Colonic mucosa (tissue), 4 donors: ENCODE measurements at regions not wholly inside any gene's neighbourhood (a gene's known extent, or its start where the extent isn't known, plus 50 kb on each side); places are given as distances from the start of the nearest gene placed in this dataset.

Experiments
- DNase-seq: peaks from one replicate; pipeline ENCODE4 v3.0.0-alpha.2; 2020
- H3K27ac ChIP-seq: fragments of 200-600 bp; one replicate; pipeline ENCODE4 v1.8.0; 2021
- H3K27me3 ChIP-seq: fragments of 200-600 bp; one replicate; pipeline ENCODE4 v1.8.0; 2021
- H3K36me3 ChIP-seq: fragments of 200-600 bp; one replicate; pipeline ENCODE4 v1.8.0; 2021
- H3K4me1 ChIP-seq: fragments of 200-600 bp; one replicate; pipeline ENCODE4 v1.8.0; 2021; ENCODE audit warnings: mild to moderate bottlenecking
- H3K4me3 ChIP-seq: fragments of 200-600 bp; one replicate; pipeline ENCODE4 v1.8.0; 2021
- H3K9ac ChIP-seq, 2 donors: one replicate each; pipeline ENCODE4 v1.7.0; 2013; ENCODE audit warnings: control low read depth in 2 of 2, low read depth in 2 of 2, low read length in 2 of 2
- H3K9me3 ChIP-seq: fragments of 200-600 bp; one replicate; pipeline ENCODE4 v1.8.0; 2021
- intact Hi-C: fragments of 100-400 bp; cut with DNase I; formaldehyde crosslinking; loops from one replicate; pipeline ENCODE4 v1.14.1; 2022
- TF ChIP-seq, protein P1 (sequence below): fragments of 200-600 bp; IDR thresholded peaks from one replicate; pipeline ENCODE4 v1.8.0; 2022; ENCODE audit warnings: antibody characterized with exemption, mild to moderate bottlenecking
- donor health status: healthy.
- donor health status: DM: no; HTN: no; CAD: no.
- donor health status: DM: no; HTN: no; CAD: no.

DNA sequence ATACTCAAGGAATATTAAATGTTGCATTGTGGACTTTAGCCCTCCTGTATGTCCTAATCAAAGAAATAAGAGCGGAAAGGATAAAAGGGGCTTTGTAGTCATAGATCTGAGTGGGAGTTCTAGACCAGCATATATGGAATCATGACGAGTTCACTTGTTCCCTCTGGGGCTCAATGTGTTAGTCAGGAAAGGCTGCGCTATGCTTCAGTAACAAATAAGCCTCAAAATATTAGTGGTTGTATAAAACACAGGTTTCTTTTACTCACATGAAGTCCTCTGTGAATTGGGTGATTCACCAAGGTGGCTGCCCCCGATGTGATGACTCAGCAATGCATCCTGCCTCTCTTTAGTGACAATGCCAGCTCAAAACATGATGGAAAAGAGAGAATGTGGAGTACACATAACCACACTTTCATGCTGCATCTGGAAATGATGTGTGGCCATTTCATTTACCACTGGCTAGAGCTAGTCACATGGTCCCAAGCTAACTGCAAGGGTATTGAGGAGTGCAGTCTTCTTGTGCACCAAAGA is 63.3 kb upstream of the IRX5 start:
- TF ChIP-seq, protein P1, sequence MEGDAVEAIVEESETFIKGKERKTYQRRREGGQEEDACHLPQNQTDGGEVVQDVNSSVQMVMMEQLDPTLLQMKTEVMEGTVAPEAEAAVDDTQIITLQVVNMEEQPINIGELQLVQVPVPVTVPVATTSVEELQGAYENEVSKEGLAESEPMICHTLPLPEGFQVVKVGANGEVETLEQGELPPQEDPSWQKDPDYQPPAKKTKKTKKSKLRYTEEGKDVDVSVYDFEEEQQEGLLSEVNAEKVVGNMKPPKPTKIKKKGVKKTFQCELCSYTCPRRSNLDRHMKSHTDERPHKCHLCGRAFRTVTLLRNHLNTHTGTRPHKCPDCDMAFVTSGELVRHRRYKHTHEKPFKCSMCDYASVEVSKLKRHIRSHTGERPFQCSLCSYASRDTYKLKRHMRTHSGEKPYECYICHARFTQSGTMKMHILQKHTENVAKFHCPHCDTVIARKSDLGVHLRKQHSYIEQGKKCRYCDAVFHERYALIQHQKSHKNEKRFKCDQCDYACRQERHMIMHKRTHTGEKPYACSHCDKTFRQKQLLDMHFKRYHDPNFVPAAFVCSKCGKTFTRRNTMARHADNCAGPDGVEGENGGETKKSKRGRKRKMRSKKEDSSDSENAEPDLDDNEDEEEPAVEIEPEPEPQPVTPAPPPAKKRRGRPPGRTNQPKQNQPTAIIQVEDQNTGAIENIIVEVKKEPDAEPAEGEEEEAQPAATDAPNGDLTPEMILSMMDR: no peak
- H3K27me3 ChIP-seq: no peaks in the 10 kb centered on the region
- intact Hi-C loops: no loop called here

DNA sequence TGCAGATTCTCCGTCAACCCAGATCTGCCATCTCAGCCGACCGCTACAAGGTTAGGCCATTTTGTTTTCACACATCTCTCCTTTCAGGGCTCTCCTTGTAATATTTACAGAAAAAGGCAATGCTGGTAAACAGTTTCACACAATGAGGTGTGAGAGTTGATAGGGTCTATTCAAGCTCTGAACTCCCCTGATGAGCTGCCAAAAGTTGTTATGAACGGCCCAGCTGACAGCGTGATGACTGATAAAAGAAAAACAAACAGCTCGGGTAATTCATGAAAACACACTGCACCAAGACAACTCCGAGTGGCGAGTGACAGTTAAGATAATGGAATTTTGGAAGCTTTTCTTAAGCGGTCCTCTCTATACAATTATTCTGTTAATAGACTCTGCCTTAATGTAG is 68.1 kb upstream of the IRX5 start:
- TF ChIP-seq, protein P1: no peak
- Histone ChIP-seq H3K36me3 (no peaks in the 10 kb centered on the region), H3K4me3 (no peak overlapping the region), H3K9ac (no peak overlapping the region), H3K27me3 (no peaks in the 10 kb centered on the region), H3K27ac (no peak overlapping the region), H3K9me3 (no peaks in the 10 kb centered on the region), H3K4me1 (no peaks in the 10 kb centered on the region)
- intact Hi-C loops: no loop called here
- no peak for DNase-seq

More for the DNA sequence above, 63.3 kb upstream of the IRX5 start:
- no peaks in the 10 kb centered on the region for H3K9me3 ChIP-seq
- no peaks in the 10 kb centered on the region for H3K4me1 ChIP-seq
- no peaks in the 10 kb centered on the region for H3K36me3 ChIP-seq
- no peak overlapping the region for H3K9ac ChIP-seq
- H3K4me3 ChIP-seq: no peak overlapping the region
- DNase-seq: no peak
- no peak overlapping the region for H3K27ac ChIP-seq

DNA sequence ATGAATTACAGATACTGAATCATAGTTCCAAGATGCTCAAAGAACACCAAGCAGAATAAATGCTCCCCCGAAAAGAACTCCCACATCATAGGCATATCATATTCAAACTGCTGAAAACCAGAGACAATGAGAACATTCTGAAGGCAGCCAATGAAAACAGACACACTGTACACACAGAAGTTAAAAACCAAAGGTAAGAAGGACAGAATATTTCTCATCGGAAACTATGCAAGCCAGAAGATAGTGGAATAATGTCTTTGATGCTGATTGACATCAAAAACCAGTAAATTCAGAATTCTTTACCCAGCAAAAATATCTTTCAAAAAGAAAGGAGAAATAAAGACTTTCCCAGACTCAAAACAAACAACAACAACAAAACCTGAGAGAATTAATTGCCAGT is 73.8 kb upstream of the IRX5 start:
- no peaks in the 10 kb centered on the region for H3K9me3 ChIP-seq
- TF ChIP-seq, protein P1: no peak

DNA sequence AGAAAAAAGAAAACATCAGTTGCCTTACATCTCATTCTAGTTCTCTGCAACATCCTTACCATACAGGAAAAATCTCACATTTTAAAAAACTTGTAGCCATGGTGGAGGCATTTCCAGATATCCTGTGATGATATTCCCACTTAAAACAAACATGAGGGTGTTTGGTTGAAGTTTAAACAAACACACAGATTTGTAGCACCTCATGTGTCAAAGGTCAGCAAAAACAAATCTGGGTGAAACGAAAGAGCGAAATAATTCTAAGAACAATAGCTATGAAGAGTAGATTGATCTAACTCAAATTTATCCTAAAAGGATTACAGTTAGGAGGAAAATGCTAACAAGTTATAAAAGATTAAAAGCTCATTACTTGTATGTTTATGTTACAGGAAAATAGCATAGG is 83.1 kb upstream of the IRX5 start:
- Histone ChIP-seq H3K27me3 (no peaks in the 10 kb centered on the region), H3K4me1 (no peaks in the 10 kb centered on the region), H3K4me3 (no peak overlapping the region), H3K36me3 (no peaks in the 10 kb centered on the region), H3K9me3 (no peaks in the 10 kb centered on the region), H3K27ac (no peak overlapping the region), H3K9ac (no peak overlapping the region)
- DNase-seq: no peak
- TF ChIP-seq, protein P1: no peak
- intact Hi-C loops: no loop called here

More for the DNA sequence above, 73.8 kb upstream of the IRX5 start:
- intact Hi-C loops: no loop called here
- Histone ChIP-seq H3K27ac (no peak overlapping the region), H3K4me3 (no peak overlapping the region), H3K9ac (no peak overlapping the region), H3K36me3 (no peaks in the 10 kb centered on the region), H3K27me3 (no peaks in the 10 kb centered on the region), H3K4me1 (no peaks in the 10 kb centered on the region)
- no peak for DNase-seq

DNA sequence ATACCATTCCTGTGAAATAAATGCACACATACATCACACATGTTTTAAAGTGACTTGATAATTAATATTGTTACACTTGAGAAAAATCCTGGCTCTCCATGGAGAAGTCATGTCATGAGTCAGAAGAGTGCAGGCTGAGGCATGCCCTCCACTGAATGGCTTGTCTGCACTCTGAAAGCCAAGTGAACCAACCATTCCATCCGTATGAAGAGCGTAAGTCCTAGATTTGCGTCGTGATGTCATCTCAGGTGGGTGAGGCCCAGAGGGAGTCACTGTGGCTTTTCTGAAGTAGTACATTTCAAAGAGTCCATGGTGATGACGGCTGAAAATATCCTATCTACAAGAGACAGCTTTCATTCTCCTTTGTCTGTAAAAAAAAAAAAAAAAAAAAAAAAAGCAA is 83.5 kb upstream of the IRX5 start:
- intact Hi-C loops: no loop called here
- Histone ChIP-seq H3K27ac (no peak overlapping the region), H3K4me1 (no peaks in the 10 kb centered on the region), H3K9me3 (no peaks in the 10 kb centered on the region), H3K4me3 (no peak overlapping the region), H3K27me3 (no peaks in the 10 kb centered on the region), H3K36me3 (no peaks in the 10 kb centered on the region), H3K9ac (no peak overlapping the region)
- DNase-seq: no peak
- TF ChIP-seq, protein P1: no peak
